Activated naive CD8-positive, alpha-beta T cell treated with anti-CD3 and anti-CD28 coated beads, Interleukin-2, amount 50 U/mL, for 24 hours (primary cell): ENCODE measurements at regions not wholly inside any gene's neighbourhood (a gene's known extent, or its start where the extent isn't known, plus 50 kb on each side); places are given as distances from the start of the nearest gene placed in this dataset.

Experiments
- ATAC-seq: fragments of 150-1000 bp; cut with Tn5 transposase; one replicate; pipeline ENCODE4 v1.10.0; 2021
- DNase-seq: peaks from one replicate; pipeline ENCODE4 v3.0.0; 2021
- H3K27ac Mint-ChIP-seq: one replicate; pipeline ENCODE4 v1.8.0; 2021; ENCODE audit warnings: mild to moderate bottlenecking, mixed read lengths
- H3K27me3 Mint-ChIP-seq: one replicate; pipeline ENCODE4 v1.8.0; 2021; ENCODE audit warnings: mixed read lengths
- H3K36me3 Mint-ChIP-seq: one replicate; pipeline ENCODE4 v1.8.0; 2021; ENCODE audit warnings: low read depth, mixed read lengths
- H3K4me1 Mint-ChIP-seq: one replicate; pipeline ENCODE4 v1.8.0; 2021; ENCODE audit warnings: mixed read lengths
- H3K4me3 Mint-ChIP-seq: one replicate; pipeline ENCODE4 v1.8.0; 2021; ENCODE audit warnings: mild to moderate bottlenecking, moderate library complexity, mixed read lengths
- H3K9me3 Mint-ChIP-seq: one replicate; pipeline ENCODE4 v1.8.0; 2021; ENCODE audit warnings: mixed read lengths

DNA sequence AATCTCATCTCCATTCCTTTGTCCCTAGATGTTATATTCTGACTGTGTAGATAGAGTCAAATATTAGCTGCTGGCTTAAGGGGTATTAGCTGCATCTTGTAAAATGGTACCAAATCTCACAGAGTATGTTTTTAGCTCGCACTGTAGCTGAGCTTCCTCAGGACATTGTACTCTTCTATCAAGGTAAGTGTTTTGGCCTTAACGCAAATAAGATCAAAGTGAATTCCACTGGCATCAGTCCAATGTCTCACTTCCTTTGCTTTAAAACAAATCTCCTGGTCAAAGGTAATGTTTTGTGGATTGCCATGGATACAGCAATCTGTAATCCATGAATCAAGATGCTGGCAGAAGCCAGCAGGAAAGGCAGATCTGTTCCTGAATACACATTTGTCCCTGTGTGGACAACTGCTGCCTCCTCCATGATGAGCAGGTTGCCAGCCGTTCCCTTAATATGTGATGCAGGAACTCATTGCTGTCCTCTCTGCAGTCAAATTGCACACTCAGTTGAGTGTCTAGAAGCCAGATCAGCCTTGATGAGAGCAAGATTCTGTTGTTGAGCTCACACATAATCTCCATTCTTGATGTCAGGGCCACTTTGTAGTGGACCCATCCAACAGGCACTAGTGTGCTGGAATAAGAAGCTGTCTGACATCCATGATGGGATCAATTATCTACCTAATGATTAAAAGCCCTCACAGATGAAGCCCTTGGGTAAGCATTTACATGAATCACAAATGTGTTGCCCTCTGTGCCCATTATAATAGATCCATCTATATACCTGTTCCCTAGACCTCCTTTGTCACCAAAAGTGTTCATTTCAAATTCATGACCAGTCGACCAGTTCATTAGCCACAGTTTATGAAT lies 96.6 kb upstream of the AGTR1 start:
- no peaks in the 10 kb centered on the region for H3K9me3 Mint-ChIP-seq
- H3K27me3 Mint-ChIP-seq, result no peaks in the 10 kb centered on the region
- H3K4me1 Mint-ChIP-seq, result no peaks in the 10 kb centered on the region
- H3K36me3 Mint-ChIP-seq, result no peaks in the 10 kb centered on the region
- DNase-seq, result no peak
- H3K27ac Mint-ChIP-seq, result no peak overlapping the region
- ATAC-seq, result no peak
- H3K4me3 Mint-ChIP-seq, result no peak overlapping the region

GRCh38 chr3:148601766-148602685 lies 95.7 kb upstream of the AGTR1 start:
- Mint-ChIP-seq H3K4me3 (no peak overlapping the region), H3K9me3 (no peaks in the 10 kb centered on the region), H3K27me3 (no peaks in the 10 kb centered on the region), H3K36me3 (no peaks in the 10 kb centered on the region), H3K4me1 (no peaks in the 10 kb centered on the region), H3K27ac (no peak overlapping the region)
- ATAC-seq (no peak), DNase-seq (no peak)

DNA sequence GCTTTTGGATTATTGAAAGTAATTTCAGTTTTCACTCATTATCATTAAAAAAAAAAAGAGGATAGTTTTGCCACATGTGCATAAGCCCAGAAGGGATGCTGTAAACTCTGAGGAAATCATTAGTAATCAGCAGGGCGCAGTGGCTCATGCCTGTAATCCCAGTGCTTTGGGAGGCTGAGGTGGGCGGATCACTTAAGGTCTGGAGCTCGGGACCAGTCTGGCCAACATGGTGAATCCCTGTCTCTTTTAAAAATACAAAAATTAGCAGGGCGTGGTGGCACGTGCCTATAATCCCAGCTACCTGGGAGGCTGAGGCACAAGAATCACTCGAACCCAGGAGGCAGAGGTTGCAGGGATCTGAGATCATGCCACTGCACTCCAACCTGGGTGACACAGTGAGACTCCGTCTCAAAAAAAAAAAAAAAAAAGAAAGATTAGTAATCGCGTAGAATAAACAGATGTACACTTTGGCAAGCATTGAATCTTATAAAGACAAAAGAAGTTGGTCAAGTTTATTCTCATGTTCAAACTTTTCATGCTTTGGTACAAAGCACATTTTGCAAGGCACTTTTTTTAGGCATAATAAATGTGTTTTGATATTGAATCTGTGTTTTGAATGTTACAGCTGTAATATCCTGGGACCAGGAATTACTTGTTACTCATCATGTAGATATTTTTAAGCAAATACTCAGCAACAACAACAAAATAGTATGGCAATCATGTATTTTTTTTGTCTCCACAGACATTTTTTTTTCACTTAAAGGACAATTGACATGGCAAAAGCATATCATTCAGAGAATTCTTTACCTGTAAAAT lies 93.2 kb upstream of the AGTR1 start:
- peaks cover 3% of the 10 kb centered on the region for H3K9me3 Mint-ChIP-seq
- DNase-seq (no peak), ATAC-seq (no peak)
- no peaks in the 10 kb centered on the region for H3K36me3 Mint-ChIP-seq
- no peak overlapping the region for H3K27ac Mint-ChIP-seq
- no peaks in the 10 kb centered on the region for H3K27me3 Mint-ChIP-seq
- H3K4me3 Mint-ChIP-seq, result no peak overlapping the region
- no peaks in the 10 kb centered on the region for H3K4me1 Mint-ChIP-seq

DNA sequence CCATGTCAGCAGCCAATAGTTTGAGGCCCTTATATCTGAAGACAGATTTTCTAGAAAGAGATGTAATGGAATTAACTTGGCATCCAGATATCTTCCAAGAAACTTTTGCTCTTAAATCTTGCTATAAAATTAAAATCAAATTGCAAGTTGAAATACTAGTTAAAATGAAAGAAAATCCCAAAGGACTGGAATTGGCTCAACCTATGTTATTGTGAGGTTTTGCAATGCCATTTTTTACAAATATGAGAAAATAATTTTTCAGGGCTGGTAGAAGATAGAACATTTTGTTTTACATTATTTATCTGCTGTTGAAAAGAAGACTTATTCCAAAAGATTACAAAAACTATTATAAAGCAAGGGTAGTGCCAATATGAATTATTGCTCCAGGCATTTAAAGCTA lies 92.2 kb upstream of the AGTR1 start:
- H3K4me1 Mint-ChIP-seq, result no peaks in the 10 kb centered on the region
- peaks cover 3% of the 10 kb centered on the region for H3K9me3 Mint-ChIP-seq
- H3K27me3 Mint-ChIP-seq, result no peaks in the 10 kb centered on the region
- no peaks in the 10 kb centered on the region for H3K36me3 Mint-ChIP-seq
- ATAC-seq (no peak), DNase-seq (no peak)
- H3K4me3 Mint-ChIP-seq, result no peak overlapping the region
- H3K27ac Mint-ChIP-seq, result no peak overlapping the region

GRCh38 chr3:148606979-148607378 lies 90.7 kb upstream of the AGTR1 start:
- H3K9me3 Mint-ChIP-seq, result peaks cover 3% of the 10 kb centered on the region
- no peaks in the 10 kb centered on the region for H3K27me3 Mint-ChIP-seq
- H3K27ac Mint-ChIP-seq, result no peak overlapping the region
- DNase-seq (no peak), ATAC-seq (no peak)
- H3K4me3 Mint-ChIP-seq, result no peak overlapping the region
- H3K4me1 Mint-ChIP-seq, result no peaks in the 10 kb centered on the region
- H3K36me3 Mint-ChIP-seq, result no peaks in the 10 kb centered on the region

GRCh38 chr3:148607491-148607890 lies 90.2 kb upstream of the AGTR1 start:
- DNase-seq, result no peak
- no peak for ATAC-seq

GRCh38 chr3:148612278-148612677 lies 85.4 kb upstream of the AGTR1 start:
- Mint-ChIP-seq H3K9me3 (peaks cover 3% of the 10 kb centered on the region), H3K4me3 (no peak overlapping the region), H3K27ac (no peak overlapping the region), H3K36me3 (no peaks in the 10 kb centered on the region), H3K4me1 (no peaks in the 10 kb centered on the region), H3K27me3 (no peaks in the 10 kb centered on the region)
- ATAC-seq (no peak), DNase-seq (no peak)

More at GRCh38 chr3:148607491-148607890, 90.2 kb upstream of the AGTR1 start:
- no peak overlapping the region for H3K4me3 Mint-ChIP-seq
- no peak overlapping the region for H3K27ac Mint-ChIP-seq
- no peaks in the 10 kb centered on the region for H3K4me1 Mint-ChIP-seq
- no peaks in the 10 kb centered on the region for H3K27me3 Mint-ChIP-seq
- H3K9me3 Mint-ChIP-seq, result peaks cover 3% of the 10 kb centered on the region
- no peaks in the 10 kb centered on the region for H3K36me3 Mint-ChIP-seq

GRCh38 chr3:148615382-148615781 lies 82.3 kb upstream of the AGTR1 start:
- ATAC-seq, result no peak

GRCh38 chr3:148625095-148625736 lies 72.5 kb upstream of the AGTR1 start:
- DNase-seq, result no peak
- Mint-ChIP-seq H3K27ac (no peak overlapping the region), H3K9me3 (peaks cover 21% of the 10 kb centered on the region), H3K4me1 (no peaks in the 10 kb centered on the region), H3K36me3 (no peaks in the 10 kb centered on the region), H3K4me3 (no peak overlapping the region), H3K27me3 (no peaks in the 10 kb centered on the region)
- ATAC-seq, result no peak

More at GRCh38 chr3:148615382-148615781, 82.3 kb upstream of the AGTR1 start:
- H3K4me3 Mint-ChIP-seq, result no peak overlapping the region
- DNase-seq, result no peak
- H3K9me3 Mint-ChIP-seq, result no peaks in the 10 kb centered on the region
- no peaks in the 10 kb centered on the region for H3K36me3 Mint-ChIP-seq
- H3K4me1 Mint-ChIP-seq, result no peaks in the 10 kb centered on the region
- no peak overlapping the region for H3K27ac Mint-ChIP-seq
- no peaks in the 10 kb centered on the region for H3K27me3 Mint-ChIP-seq

- H3K36me3 Mint-ChIP-seq, result no peaks in the 10 kb centered on the region
- no peaks in the 10 kb centered on the region for H3K4me1 Mint-ChIP-seq
- no peaks in the 10 kb centered on the region for H3K27me3 Mint-ChIP-seq
- DNase-seq (no peak), ATAC-seq (no peak)
- peaks cover 21% of the 10 kb centered on the region for H3K9me3 Mint-ChIP-seq
- H3K4me3 Mint-ChIP-seq, result no peak overlapping the region
- H3K27ac Mint-ChIP-seq, result no peak overlapping the region
These were observed 71.7 kb upstream of the AGTR1 start for GRCh38 chr3:148625991-148626390.

DNA sequence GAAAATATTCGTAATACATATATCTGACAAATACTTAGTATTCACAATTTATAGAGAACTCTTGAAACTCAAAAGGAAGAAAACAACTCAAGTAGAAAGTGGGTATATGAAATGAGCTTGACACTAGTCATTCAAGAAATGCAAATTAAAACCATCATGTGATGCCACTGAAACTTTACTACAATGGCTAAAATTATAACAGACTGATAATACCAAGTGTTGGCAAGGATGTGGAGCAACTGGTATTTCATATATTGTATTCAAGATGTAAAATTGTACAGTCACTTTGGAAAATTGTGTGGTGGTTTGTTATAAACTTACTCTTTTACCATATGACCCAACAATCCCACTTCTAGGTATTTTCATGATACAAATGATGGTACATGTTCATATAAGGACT lies 68.7 kb upstream of the AGTR1 start:
- no peaks in the 10 kb centered on the region for H3K4me1 Mint-ChIP-seq
- H3K27me3 Mint-ChIP-seq, result no peaks in the 10 kb centered on the region
- no peak for ATAC-seq

DNA sequence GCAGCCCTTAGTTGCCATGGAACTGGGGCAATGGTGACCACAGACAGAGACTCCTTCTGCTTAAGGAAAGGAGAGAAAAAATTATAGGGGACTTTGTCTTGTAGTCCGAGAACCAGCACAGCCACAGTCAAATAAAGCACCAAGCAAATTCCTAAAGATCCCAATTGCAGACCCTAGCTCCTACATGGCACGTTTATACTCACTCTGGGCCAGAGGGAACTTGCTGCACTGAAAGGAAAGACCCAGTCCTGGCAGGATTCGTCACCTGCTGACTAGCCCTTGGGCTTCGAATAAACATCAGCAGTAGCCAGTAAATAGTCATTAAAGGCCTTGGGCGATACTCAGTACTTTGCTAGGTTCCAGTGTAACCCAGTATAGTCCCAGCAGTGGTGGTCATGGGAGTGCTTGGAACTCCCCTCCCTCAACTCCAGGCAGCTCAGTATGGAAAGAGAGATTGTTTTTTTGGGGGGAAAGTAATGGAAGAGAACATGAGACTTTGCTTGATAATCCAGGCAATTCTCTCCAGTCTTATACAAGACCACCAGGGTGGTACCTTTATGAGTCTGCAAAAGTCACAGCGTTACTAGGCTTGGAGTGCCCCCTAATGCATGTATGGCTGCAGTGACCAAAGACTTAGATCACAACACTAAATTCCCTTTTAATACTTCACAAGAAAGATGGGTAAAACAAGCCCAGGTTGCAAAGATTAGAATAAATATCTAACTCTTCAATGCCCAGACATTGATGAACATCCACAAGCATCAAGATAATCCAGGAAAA lies 66.4 kb upstream of the AGTR1 start:
- Mint-ChIP-seq H3K9me3 (peaks cover 27% of the 10 kb centered on the region), H3K36me3 (no peaks in the 10 kb centered on the region), H3K4me1 (no peaks in the 10 kb centered on the region), H3K27me3 (no peaks in the 10 kb centered on the region), H3K4me3 (no peak overlapping the region), H3K27ac (no peak overlapping the region)
- DNase-seq (no peak), ATAC-seq (no peak)

More for the DNA sequence above, 68.7 kb upstream of the AGTR1 start:
- DNase-seq, result no peak
- peaks cover 24% of the 10 kb centered on the region for H3K9me3 Mint-ChIP-seq
- H3K36me3 Mint-ChIP-seq, result no peaks in the 10 kb centered on the region
- no peak overlapping the region for H3K4me3 Mint-ChIP-seq
- no peak overlapping the region for H3K27ac Mint-ChIP-seq

DNA sequence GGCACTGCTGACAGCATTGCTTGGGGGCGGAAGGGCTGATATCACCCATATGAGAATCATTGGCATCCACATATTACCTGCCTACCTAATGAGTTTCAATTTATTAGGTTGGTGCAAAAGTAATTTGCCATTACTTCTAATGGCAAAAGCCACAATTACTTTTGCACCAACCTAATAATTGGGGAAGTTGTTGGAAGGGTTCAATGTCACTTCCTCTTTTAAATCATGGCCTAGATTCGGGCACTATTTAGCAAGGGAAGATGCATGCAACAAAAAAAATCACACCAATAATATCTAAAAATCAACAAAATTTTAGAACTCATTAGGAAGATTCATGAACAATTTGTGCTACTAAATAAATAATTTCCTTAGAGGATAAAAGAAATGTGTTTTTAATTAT lies 56.0 kb upstream of the AGTR1 start:
- Mint-ChIP-seq H3K4me3 (no peak overlapping the region), H3K27me3 (no peaks in the 10 kb centered on the region), H3K36me3 (no peaks in the 10 kb centered on the region), H3K4me1 (no peaks in the 10 kb centered on the region), H3K9me3 (no peaks in the 10 kb centered on the region), H3K27ac (no peak overlapping the region)
- no peak for ATAC-seq
- no peak for DNase-seq
